ENCODE measurements at regions not wholly inside any gene's neighbourhood (a gene's known extent, or its start where the extent isn't known, plus 50 kb on each side); places are given as distances from the start of the nearest gene placed in this dataset.
"Not testable (repeated sequence)": the region's sequence is repeated elsewhere in the genome, so short reads cannot be mapped to it uniquely, and the experiment has no call there.

DNA sequence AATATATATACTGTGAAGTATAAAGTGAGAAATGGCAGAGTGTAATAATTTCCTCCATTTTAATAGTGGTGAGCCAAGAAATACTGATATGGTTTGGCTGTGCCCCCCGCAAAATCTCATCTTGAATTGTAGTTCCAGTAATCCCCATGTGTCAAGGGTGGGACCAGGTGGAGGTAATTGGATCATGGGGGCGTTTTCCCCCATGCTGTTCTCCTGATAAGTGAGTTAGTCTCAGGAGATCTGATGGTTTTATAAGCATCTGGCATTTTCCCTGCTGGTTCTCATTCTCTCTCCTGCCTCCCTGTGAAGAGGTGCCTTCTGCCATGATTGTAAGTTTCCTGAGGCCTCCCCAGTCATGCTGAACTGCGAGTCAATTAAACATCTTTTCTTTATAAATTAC lies 881.1 kb downstream of the DTWD2 start:
- TF ChIP-seq, protein P1, sequence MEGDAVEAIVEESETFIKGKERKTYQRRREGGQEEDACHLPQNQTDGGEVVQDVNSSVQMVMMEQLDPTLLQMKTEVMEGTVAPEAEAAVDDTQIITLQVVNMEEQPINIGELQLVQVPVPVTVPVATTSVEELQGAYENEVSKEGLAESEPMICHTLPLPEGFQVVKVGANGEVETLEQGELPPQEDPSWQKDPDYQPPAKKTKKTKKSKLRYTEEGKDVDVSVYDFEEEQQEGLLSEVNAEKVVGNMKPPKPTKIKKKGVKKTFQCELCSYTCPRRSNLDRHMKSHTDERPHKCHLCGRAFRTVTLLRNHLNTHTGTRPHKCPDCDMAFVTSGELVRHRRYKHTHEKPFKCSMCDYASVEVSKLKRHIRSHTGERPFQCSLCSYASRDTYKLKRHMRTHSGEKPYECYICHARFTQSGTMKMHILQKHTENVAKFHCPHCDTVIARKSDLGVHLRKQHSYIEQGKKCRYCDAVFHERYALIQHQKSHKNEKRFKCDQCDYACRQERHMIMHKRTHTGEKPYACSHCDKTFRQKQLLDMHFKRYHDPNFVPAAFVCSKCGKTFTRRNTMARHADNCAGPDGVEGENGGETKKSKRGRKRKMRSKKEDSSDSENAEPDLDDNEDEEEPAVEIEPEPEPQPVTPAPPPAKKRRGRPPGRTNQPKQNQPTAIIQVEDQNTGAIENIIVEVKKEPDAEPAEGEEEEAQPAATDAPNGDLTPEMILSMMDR (IDR thresholded peaks at IDR 0.05) = not testable (repeated sequence)
- not testable (repeated sequence) for TF ChIP-seq EP300 (IDR thresholded peaks at IDR 0.05)
